Lower leg skin (tissue), 4 donors: ENCODE measurements at regions not wholly inside any gene's neighbourhood (a gene's known extent, or its start where the extent isn't known, plus 50 kb on each side); places are given as distances from the start of the nearest gene placed in this dataset.

Source experiments
- DNase-seq, 2 donors: peaks; one replicate each; pipeline ENCODE4 v3.0.0-alpha.2; 2019; ENCODE audit warnings: low spot score in 2 of 2
- H3K4me3 ChIP-seq: fragments of 200-600 bp; sonication (generic); 2 replicates; pipeline ENCODE4 v1.5.1; 2017; ENCODE audit warnings: mild to moderate bottlenecking, low read depth; ENCODE audit not compliant: poor library complexity, severe bottlenecking
- CTCF ChIP-seq, 3 donors: fragments of 450-650 bp; IDR thresholded peaks; one replicate each; pipeline ENCODE4 v1.5.1; 2016; ENCODE audit warnings: antibody characterized with exemption in 3 of 3, mild to moderate bottlenecking in 3 of 3, moderate library complexity in 2 of 3
- POLR2A ChIP-seq, 2 donors: fragments of 450-650 bp; IDR thresholded peaks; one replicate each; pipeline ENCODE4 v1.6.1; 2016 to 2017; ENCODE audit warnings: antibody characterized with exemption in 2 of 2, mild to moderate bottlenecking in 1 of 2, moderate library complexity in 1 of 2
- WGBS, 2 donors: methylation state at CpG; one replicate each; pipeline ENCODE4 v1.1.5; 2018; 5-methylcytosine and 5-hydroxymethylcytosine counted together
- intact Hi-C: fragments of 100-400 bp; cut with DNase I; formaldehyde crosslinking; loops from one replicate; pipeline ENCODE4 v1.15.0; 2023; ENCODE audit warnings: low total_unique reads

DNA sequence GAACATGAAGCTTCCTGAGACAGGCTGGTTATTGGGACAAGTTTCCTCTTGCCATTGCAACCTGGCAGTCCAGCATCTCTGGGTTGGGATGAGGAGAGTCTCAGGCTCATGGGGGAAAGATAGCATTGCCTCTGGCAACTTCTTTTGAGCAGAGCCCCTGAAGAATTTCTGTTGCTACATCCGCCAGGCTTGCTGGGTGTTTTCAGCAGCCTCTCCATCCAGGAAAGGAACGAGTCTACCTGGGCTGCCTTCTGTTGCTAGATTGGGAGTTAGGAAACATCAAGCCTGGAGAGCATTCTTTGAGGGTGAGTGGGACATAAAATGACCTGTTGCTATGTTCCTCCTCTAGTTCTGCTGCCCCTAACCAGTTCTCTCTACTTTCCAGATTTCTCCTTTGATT lies 313.5 kb downstream of the RFPL4B start:
- intact Hi-C loops = no loop called here
- no peak overlapping the region for H3K4me3 ChIP-seq
- no peak for DNase-seq
- TF ChIP-seq POLR2A (IDR thresholded peaks at IDR 0.05) (no peak), CTCF (IDR thresholded peaks at IDR 0.05) (no peak)
- 78 to 89% methylated on average over 2 of the region's 2 CpGs for WGBS, 2 donors

DNA sequence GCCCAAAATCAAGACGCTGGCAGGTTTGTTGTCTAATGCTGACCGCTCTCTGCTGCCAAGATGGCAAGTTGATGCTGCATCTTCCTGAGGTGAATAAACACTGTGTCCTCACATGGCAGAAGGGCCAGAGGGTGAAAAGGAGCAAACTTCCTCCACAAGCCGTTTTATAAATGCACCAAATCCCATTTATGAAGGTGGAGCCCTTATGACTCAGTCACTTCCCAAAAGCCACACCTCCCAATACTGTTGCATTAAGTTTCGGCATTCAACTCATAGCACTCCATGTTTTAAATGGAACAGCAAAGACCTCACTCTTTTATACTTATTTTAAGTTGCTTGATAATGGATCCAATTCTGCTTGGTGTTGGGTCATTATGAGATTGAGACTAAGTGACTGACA lies 316.6 kb downstream of the RFPL4B start:
- no peak for TF ChIP-seq CTCF (IDR thresholded peaks at IDR 0.05)
- TF ChIP-seq POLR2A (IDR thresholded peaks at IDR 0.05) = no peak
- DNase-seq = no peak
- WGBS, 2 donors = 68 to 71% methylated on average over 4 of the region's 4 CpGs
- intact Hi-C loops = no loop called here
- H3K4me3 ChIP-seq = no peak overlapping the region

DNA sequence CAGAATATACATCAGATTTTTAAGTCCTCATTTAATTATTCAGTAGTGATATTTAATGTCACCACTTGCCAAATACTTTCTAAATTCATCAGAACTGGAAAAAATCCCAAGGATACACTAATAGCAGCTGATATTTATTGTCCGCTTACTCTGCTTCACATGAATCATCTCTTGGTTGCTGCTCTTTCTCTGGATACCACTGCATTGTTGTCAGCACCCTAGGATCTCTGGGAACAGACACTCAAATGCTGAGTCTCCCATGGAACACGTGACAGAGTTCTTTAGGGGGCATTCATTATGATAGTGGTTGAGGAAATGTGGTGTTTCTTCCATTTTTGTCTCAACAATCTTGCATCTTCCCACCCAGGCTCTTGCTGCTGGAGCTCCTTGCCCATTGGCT lies 318.0 kb downstream of the RFPL4B start:
- 63 to 69% methylated on average over 2 of the region's 2 CpGs for WGBS, 2 donors
- intact Hi-C loops = no loop called here
- TF ChIP-seq POLR2A (IDR thresholded peaks at IDR 0.05) (no peak), CTCF (IDR thresholded peaks at IDR 0.05) (no peak)
- no peak for DNase-seq
- no peak overlapping the region for H3K4me3 ChIP-seq

- intact Hi-C loops = no loop called here
- no peak for DNase-seq
- TF ChIP-seq POLR2A (IDR thresholded peaks at IDR 0.05) (no peak), CTCF (IDR thresholded peaks at IDR 0.05) (no peak)
- no peak overlapping the region for H3K4me3 ChIP-seq
- WGBS, 2 donors = 67 to 75% methylated on average over 1 of the region's 1 CpG
Observed at GRCh38 chr6:112665815-112666214, 318.7 kb downstream of the RFPL4B start.

- no peak overlapping the region for H3K4me3 ChIP-seq
- TF ChIP-seq POLR2A (IDR thresholded peaks at IDR 0.05) (no peak), CTCF (IDR thresholded peaks at IDR 0.05) (no peak)
- intact Hi-C loops = no loop called here
- no peak for DNase-seq
Observed at GRCh38 chr6:112667427-112667826, 320.3 kb downstream of the RFPL4B start.

DNA sequence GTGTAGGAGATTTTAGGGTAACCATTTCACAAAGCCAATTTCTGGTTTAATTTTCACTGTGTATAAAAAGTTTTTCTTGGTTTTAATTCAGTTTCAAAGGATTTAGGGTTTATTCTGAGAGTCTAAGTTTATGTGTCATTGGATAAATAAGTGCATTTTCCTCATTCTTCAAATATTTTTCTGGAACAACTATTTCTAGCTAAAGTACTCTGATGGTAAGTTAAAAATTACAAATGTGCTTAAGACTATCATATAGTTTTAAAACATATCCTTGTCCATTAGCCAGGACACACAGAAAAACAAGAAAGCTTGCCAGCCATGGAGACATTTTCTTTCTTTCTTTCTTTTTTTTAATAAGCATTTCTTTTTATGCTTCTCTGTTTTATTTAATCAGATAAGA lies 333.0 kb downstream of the RFPL4B start:
- TF ChIP-seq POLR2A (IDR thresholded peaks at IDR 0.05) (no peak), CTCF (IDR thresholded peaks at IDR 0.05) (no peak)
- intact Hi-C loops = no loop called here
- no peak for DNase-seq
- no peak overlapping the region for H3K4me3 ChIP-seq
